Right cardiac atrium (tissue), 5 donors: ENCODE measurements at regions not wholly inside any gene's neighbourhood (a gene's known extent, or its start where the extent isn't known, plus 50 kb on each side); places are given as distances from the start of the nearest gene placed in this dataset.

Experiments used
- ATAC-seq, 2 donors: fragments of 200-7000 bp; cut with Tn5 transposase; one replicate each; pipeline versions ENCODE4 v1.8.0 to v1.9.1; 2020; ENCODE audit warnings: moderate library complexity in 2 of 2, mild to moderate bottlenecking in 1 of 2
- DNase-seq, 3 donors: peaks; one replicate each; pipeline ENCODE4 v3.0.0-alpha.2; 2020
- H3K27ac ChIP-seq: one replicate; pipeline ENCODE4 v1.5.1; 2013; ENCODE audit warnings: mild to moderate bottlenecking, low read length, control low read depth, moderate library complexity
- H3K27me3 ChIP-seq: one replicate; pipeline ENCODE4 v1.6.1; 2013; ENCODE audit not compliant: control insufficient read depth, insufficient read depth
- H3K4me1 ChIP-seq: one replicate; pipeline ENCODE4 v1.6.1; 2013; ENCODE audit warnings: low read length; ENCODE audit not compliant: control insufficient read depth, insufficient read depth
- H3K4me3 ChIP-seq: one replicate; pipeline ENCODE4 v1.5.1; 2013; ENCODE audit warnings: low read length, control low read depth
- H3K9me3 ChIP-seq: one replicate; pipeline ENCODE4 v1.6.1; 2013; ENCODE audit warnings: low read length; ENCODE audit not compliant: control insufficient read depth
- WGBS: extraction: QIAGEN DNeasy Blood & Tissue Kit; methylation state at CpG from one replicate; pipeline ENCODE4 v1.1.7; 2013; 5-methylcytosine and 5-hydroxymethylcytosine counted together
- intact Hi-C, 4 donors: fragments of 100-400 bp; cut with DNase I; formaldehyde crosslinking; loops; one replicate each; pipeline versions ENCODE4 v1.11.0 to v1.14.0; 2022 to 2023
- donor health status: healthy with polysubstance abuse.
- donor health status: DM: no; HTN: yes; CAD: no.
- donor health status: DM: no; HTN: no; CAD: no.
- donor health status: DM: no; HTN: yes; CAD: no; lungs with severe emphysema.
- donor health status: DM: yes; HTN: yes; CAD: no.

DNA sequence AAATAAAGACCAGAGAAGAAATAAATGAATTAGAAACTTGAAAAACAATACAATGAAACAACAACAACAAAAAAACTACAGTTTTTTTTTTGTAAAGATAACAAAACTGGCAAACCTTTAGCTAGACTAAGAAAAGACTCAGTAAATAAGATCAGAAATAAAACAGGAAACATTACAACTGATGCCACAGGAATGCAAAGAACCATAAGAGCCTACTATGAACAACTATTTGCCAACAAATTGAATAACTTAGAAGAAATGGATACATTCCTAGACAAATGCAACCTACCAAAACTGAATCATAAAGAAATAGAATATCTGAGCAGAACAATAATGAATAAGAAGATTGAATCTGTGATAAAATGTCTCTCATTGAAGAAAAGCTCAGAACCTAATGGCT lies 742.0 kb downstream of the ADGRL2 start:
- Histone ChIP-seq H3K9me3 (no peaks in the 10 kb centered on the region), H3K4me3 (no peak overlapping the region), H3K4me1 (no peaks in the 10 kb centered on the region), H3K27ac (no peak overlapping the region), H3K27me3 (no peaks in the 10 kb centered on the region)
- DNase-seq (no peak), ATAC-seq (no peak)
- intact Hi-C loops: no loop called here

- H3K27ac ChIP-seq: no peak overlapping the region
- H3K9me3 ChIP-seq: no peaks in the 10 kb centered on the region
- H3K27me3 ChIP-seq: no peaks in the 10 kb centered on the region
- no peak overlapping the region for H3K4me3 ChIP-seq
- no peak for DNase-seq
- H3K4me1 ChIP-seq: no peaks in the 10 kb centered on the region
- WGBS: 94% methylated on average over 4 of the region's 4 CpGs
- intact Hi-C loops: no loop called here
- ATAC-seq: no peak
Measured at GRCh38 chr1:82542141-82542540, 741.4 kb downstream of the ADGRL2 start.

GRCh38 chr1:82540006-82540405 lies 739.3 kb downstream of the ADGRL2 start:
- Histone ChIP-seq H3K4me3 (no peak overlapping the region), H3K27ac (no peak overlapping the region), H3K27me3 (no peaks in the 10 kb centered on the region), H3K4me1 (no peaks in the 10 kb centered on the region), H3K9me3 (no peaks in the 10 kb centered on the region)
- ATAC-seq (no peak), DNase-seq (no peak)
- 61% methylated on average over 2 of the region's 2 CpGs for WGBS
- intact Hi-C loops: no loop called here

DNA sequence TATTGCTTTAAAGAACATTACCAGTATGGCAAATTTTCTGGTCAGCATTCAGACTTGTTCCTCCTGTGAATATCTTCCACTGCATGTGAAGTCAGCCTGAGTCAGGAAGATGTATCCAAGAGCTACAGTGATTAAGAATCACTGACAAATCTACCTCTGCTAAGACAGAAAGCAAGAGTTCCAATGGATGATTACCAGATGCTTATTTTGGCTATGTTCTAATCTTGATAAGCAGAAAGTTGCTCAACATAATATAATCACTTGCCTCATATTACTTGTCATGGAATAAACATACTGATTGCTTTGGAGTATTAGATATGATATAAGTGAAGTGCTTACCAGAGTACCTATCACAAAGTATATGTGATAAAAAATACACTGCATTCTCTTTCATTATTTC lies 738.1 kb downstream of the ADGRL2 start:
- Histone ChIP-seq H3K4me3 (no peak overlapping the region), H3K27ac (no peak overlapping the region), H3K9me3 (no peaks in the 10 kb centered on the region), H3K4me1 (no peaks in the 10 kb centered on the region), H3K27me3 (no peaks in the 10 kb centered on the region)
- DNase-seq: no peak
- intact Hi-C loops: no loop called here
- no peak for ATAC-seq

DNA sequence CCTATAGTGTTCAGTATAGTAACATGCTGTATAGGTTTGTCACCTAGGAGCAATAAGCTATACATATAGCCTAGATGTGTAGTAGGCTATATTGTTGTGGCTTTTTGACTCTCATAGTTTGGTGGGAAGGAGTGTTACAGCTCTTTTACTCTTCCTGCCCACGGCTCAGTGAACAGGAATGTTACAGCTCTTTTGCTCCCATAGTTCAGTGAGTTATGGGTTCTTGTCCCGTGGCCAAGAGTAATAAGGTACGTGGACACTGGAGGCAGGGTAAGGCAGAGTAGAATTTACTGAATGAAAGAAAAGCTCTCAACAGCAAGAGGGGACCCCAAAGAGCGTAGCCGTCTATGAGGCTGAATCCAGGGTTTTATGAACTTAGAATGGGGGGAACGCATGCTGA lies 734.3 kb downstream of the ADGRL2 start:
- 93% methylated on average over 6 of the region's 6 CpGs for WGBS
- ATAC-seq (no peak), DNase-seq (no peak)
- Histone ChIP-seq H3K4me3 (no peak overlapping the region), H3K9me3 (no peaks in the 10 kb centered on the region), H3K27me3 (no peaks in the 10 kb centered on the region), H3K4me1 (no peaks in the 10 kb centered on the region), H3K27ac (no peak overlapping the region)
- intact Hi-C loops: no loop called here

DNA sequence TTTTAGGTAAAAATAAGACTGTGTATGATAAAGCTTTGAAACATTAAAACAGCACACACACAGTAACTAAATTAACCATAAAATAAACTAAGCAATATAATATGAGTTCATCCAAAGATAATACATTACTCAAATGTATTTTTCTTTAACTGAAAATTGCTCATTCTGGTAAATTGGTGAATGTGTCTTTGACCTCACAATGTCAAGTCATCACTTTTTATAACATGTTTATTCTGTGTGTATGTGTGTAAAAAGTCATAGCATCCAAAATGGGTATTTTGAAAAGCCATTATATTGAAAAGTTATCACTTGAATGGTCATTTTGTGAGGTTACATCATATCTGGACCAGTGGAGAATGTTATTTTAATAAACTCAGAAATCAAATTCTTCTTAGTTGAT lies 724.6 kb downstream of the ADGRL2 start:
- no peak for ATAC-seq
- H3K4me1 ChIP-seq: no peaks in the 10 kb centered on the region
- H3K4me3 ChIP-seq: no peak overlapping the region
- H3K27me3 ChIP-seq: no peaks in the 10 kb centered on the region
- intact Hi-C loops: no loop called here
- no peak for DNase-seq
- H3K27ac ChIP-seq: no peak overlapping the region
- no peaks in the 10 kb centered on the region for H3K9me3 ChIP-seq

- H3K27me3 ChIP-seq: no peaks in the 10 kb centered on the region
- DNase-seq (no peak), ATAC-seq (no peak)
- no peaks in the 10 kb centered on the region for H3K4me1 ChIP-seq
- H3K27ac ChIP-seq: no peak overlapping the region
- no peaks in the 10 kb centered on the region for H3K9me3 ChIP-seq
- intact Hi-C loops: no loop called here
- WGBS: 80% methylated on average over 1 of the region's 1 CpG
- H3K4me3 ChIP-seq: no peak overlapping the region
Measured at GRCh38 chr1:82520611-82521010, 719.9 kb downstream of the ADGRL2 start.

- ATAC-seq: peak; percentile 83 to 93
- intact Hi-C loops: no loop called here
- DNase-seq: peak; percentile 66 to 86 (median 80)
- Histone ChIP-seq H3K27me3 (no peaks in the 10 kb centered on the region), H3K9me3 (no peaks in the 10 kb centered on the region), H3K4me1 (no peaks in the 10 kb centered on the region), H3K27ac (no peak overlapping the region), H3K4me3 (no peak overlapping the region)
- WGBS: 26% methylated on average over 8 of the region's 8 CpGs
Measured at GRCh38 chr1:82517586-82517985, 716.9 kb downstream of the ADGRL2 start.

DNA sequence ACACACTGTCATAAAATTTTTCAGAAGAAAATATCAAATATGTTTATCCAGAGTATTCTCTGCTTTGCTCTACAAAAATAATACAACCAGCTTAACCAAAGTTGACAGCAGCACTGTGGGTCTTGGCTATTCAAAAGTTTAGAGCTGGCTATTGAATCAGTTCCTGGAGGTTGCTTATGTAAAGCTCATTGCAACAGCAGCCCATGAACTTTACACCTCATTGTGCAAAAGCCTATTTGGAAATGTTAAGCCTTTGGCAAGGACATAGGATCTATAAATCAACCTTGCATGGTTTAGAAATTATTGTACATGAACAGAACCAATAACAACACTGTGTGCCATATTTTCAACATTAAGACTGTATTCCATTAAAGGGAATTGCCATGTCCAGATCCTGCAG lies 714.9 kb downstream of the ADGRL2 start:
- DNase-seq: no peak
- Histone ChIP-seq H3K27me3 (no peaks in the 10 kb centered on the region), H3K4me1 (no peaks in the 10 kb centered on the region), H3K4me3 (no peak overlapping the region), H3K27ac (no peak overlapping the region), H3K9me3 (no peaks in the 10 kb centered on the region)
- no peak for ATAC-seq
- intact Hi-C loops: no loop called here

DNA sequence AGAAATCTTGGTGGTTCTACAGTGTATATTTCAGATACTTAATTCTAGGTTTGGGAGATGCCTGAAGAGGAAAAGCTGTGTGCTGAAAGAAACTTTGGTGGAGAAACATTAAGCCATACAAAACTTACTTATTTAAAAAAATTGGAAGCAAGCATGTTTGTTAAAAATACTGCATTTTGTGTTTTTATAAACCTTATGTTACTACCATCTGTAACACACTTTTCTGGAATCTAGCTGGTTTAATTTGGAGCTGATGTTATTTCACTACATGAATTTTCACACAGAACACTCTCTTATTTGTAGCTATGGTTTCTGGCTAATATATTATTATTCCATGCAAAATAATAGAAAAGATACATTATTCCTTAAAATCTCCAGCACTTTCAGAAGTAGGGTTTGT lies 710.7 kb downstream of the ADGRL2 start:
- H3K27me3 ChIP-seq: no peaks in the 10 kb centered on the region
- no peaks in the 10 kb centered on the region for H3K9me3 ChIP-seq
- H3K27ac ChIP-seq: no peak overlapping the region
- H3K4me3 ChIP-seq: no peak overlapping the region
- intact Hi-C loops: no loop called here
- ATAC-seq: no peak
- no peak for DNase-seq
- no peaks in the 10 kb centered on the region for H3K4me1 ChIP-seq

GRCh38 chr1:82510431-82510830 lies 709.7 kb downstream of the ADGRL2 start:
- WGBS: 87% methylated on average over 2 of the region's 2 CpGs
- H3K27ac ChIP-seq: no peak overlapping the region
- no peak for ATAC-seq
- no peaks in the 10 kb centered on the region for H3K9me3 ChIP-seq
- no peaks in the 10 kb centered on the region for H3K27me3 ChIP-seq
- no peaks in the 10 kb centered on the region for H3K4me1 ChIP-seq
- H3K4me3 ChIP-seq: no peak overlapping the region
- intact Hi-C loops: no loop called here
- no peak for DNase-seq

DNA sequence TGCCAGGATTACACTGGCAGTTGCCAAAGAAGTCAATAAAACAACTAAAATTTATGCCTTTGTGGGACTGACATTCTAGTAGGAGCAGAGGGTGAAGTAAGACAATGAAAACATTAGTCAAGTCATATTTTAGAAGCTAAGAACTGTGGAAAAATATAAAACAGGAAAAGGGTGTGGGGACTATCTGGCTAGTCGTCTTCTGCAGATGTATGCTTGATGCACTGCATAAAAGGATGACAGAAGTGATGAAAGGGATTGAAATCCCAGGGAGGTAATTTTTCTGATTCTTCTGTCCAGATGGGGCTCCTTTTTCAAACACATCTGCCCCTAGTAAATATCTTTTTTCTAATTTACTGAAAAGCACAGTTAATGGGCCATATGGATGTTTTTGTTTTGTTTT lies 706.3 kb downstream of the ADGRL2 start:
- no peaks in the 10 kb centered on the region for H3K4me1 ChIP-seq
- H3K9me3 ChIP-seq: no peaks in the 10 kb centered on the region
- no peaks in the 10 kb centered on the region for H3K27me3 ChIP-seq
- intact Hi-C loops: no loop called here
- DNase-seq: no peak
- no peak for ATAC-seq
- H3K4me3 ChIP-seq: no peak overlapping the region
- H3K27ac ChIP-seq: no peak overlapping the region
- 50% methylated on average over 1 of the region's 1 CpG for WGBS
